GM21723 (cell line): ENCODE measurements at regions not wholly inside any gene's neighbourhood (a gene's known extent, or its start where the extent isn't known, plus 50 kb on each side); places are given as distances from the start of the nearest gene placed in this dataset.

ENCODE experiments used
- ATAC-seq: cut with Tn5 transposase; IDR thresholded peaks from one replicate; pipeline ENCODE4 v1.9.1; 2021; ENCODE audit warnings: mild to moderate bottlenecking, moderate library complexity; ENCODE audit not compliant: unreplicated experiment

- no peak for ATAC-seq
Observed at GRCh38 chr15:61743345-61743909, 316.8 kb downstream of the VPS13C start.

GRCh38 chr15:61742591-61742990, 317.7 kb downstream of the VPS13C start:
- no peak for ATAC-seq

- no peak for ATAC-seq
Observed at GRCh38 chr15:61736790-61737189, 323.5 kb downstream of the VPS13C start.

GRCh38 chr15:61731099-61731498, 329.1 kb downstream of the VPS13C start:
- ATAC-seq = no peak

- no peak for ATAC-seq
Observed at GRCh38 chr15:61729646-61730045, 330.6 kb downstream of the VPS13C start.

GRCh38 chr15:61726166-61726565, 334.1 kb downstream of the VPS13C start:
- no peak for ATAC-seq

- no peak for ATAC-seq
Observed at GRCh38 chr15:61725251-61725650, 335.0 kb downstream of the VPS13C start.

- ATAC-seq = no peak
Observed at GRCh38 chr15:61724251-61724939, 335.9 kb downstream of the VPS13C start.

- ATAC-seq = no peak
Observed at GRCh38 chr15:61721418-61721817, 338.8 kb downstream of the VPS13C start.

- no peak for ATAC-seq
Observed at GRCh38 chr15:61720197-61720704, 340.0 kb downstream of the VPS13C start.

- no peak for ATAC-seq
Observed at GRCh38 chr15:61715082-61715481, 345.2 kb downstream of the VPS13C start.

- ATAC-seq = no peak
Observed at GRCh38 chr15:61712129-61712759, 348.0 kb downstream of the VPS13C start.

GRCh38 chr15:61702224-61703020, 357.8 kb downstream of the VPS13C start:
- ATAC-seq = no peak

GRCh38 chr15:61701455-61701854, 358.8 kb downstream of the VPS13C start:
- ATAC-seq = no peak

- ATAC-seq = no peak
Observed at GRCh38 chr15:61700803-61701202, 359.4 kb downstream of the VPS13C start.

- no peak for ATAC-seq
Observed at GRCh38 chr15:61697796-61698195, 362.5 kb downstream of the VPS13C start.

- ATAC-seq = no peak
Observed at GRCh38 chr15:61689067-61689466, 371.2 kb downstream of the VPS13C start.

GRCh38 chr15:61687651-61688050, 372.6 kb downstream of the VPS13C start:
- no peak for ATAC-seq

GRCh38 chr15:61687124-61687523, 373.1 kb downstream of the VPS13C start:
- no peak for ATAC-seq

GRCh38 chr15:61685971-61686370, 374.3 kb downstream of the VPS13C start:
- no peak for ATAC-seq

GRCh38 chr15:61685534-61685933, 374.7 kb downstream of the VPS13C start:
- ATAC-seq = no peak
